ENCODE measurements at regions not wholly inside any gene's neighbourhood (a gene's known extent, or its start where the extent isn't known, plus 50 kb on each side); places are given as distances from the start of the nearest gene placed in this dataset.
A peak's percentile ranks its signal among the peaks of the same experiment; 100 is the strongest.

DNA sequence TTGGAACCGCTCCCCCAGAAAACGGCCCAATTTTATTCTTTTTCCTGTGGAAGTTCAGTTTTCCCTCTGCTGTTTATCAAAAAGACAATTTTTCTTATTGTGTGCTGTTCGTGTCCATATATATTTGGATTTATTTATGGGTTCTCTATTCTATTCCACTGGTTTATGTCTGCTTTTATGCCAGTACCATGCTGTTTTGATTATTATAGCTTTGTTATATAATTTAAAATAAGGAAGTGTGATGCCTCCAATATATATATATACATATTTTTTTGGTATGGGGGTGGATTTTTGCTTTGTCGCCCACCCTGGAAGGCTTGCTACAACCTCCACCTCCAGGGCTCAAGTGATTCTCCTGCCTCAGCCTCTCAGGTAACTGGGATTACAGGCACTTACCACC is 103.3 kb downstream of the TFAP2B start:
- Histone ChIP-seq H3K9me3 (no peaks in the 10 kb centered on the region), H3K4me3 (ENCODE audit: low read depth in 1 of 2, low read length in 1 of 2) (no peak overlapping the region), H3K27me3 (no peaks in the 10 kb centered on the region), H3K27ac (no peak overlapping the region), H3K4me1 (ENCODE audit: control insufficient read depth in 1 of 2, insufficient read depth in 1 of 2, low read depth in 1 of 2, low read length in 1 of 2) (peaks cover 14 to 24% of the 10 kb centered on the region in 2 experiments), H3K36me3 (no peaks in the 10 kb centered on the region)
- TF ChIP-seq, protein P1, sequence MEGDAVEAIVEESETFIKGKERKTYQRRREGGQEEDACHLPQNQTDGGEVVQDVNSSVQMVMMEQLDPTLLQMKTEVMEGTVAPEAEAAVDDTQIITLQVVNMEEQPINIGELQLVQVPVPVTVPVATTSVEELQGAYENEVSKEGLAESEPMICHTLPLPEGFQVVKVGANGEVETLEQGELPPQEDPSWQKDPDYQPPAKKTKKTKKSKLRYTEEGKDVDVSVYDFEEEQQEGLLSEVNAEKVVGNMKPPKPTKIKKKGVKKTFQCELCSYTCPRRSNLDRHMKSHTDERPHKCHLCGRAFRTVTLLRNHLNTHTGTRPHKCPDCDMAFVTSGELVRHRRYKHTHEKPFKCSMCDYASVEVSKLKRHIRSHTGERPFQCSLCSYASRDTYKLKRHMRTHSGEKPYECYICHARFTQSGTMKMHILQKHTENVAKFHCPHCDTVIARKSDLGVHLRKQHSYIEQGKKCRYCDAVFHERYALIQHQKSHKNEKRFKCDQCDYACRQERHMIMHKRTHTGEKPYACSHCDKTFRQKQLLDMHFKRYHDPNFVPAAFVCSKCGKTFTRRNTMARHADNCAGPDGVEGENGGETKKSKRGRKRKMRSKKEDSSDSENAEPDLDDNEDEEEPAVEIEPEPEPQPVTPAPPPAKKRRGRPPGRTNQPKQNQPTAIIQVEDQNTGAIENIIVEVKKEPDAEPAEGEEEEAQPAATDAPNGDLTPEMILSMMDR (IDR thresholded peaks at IDR 0.05), result no peak

DNA sequence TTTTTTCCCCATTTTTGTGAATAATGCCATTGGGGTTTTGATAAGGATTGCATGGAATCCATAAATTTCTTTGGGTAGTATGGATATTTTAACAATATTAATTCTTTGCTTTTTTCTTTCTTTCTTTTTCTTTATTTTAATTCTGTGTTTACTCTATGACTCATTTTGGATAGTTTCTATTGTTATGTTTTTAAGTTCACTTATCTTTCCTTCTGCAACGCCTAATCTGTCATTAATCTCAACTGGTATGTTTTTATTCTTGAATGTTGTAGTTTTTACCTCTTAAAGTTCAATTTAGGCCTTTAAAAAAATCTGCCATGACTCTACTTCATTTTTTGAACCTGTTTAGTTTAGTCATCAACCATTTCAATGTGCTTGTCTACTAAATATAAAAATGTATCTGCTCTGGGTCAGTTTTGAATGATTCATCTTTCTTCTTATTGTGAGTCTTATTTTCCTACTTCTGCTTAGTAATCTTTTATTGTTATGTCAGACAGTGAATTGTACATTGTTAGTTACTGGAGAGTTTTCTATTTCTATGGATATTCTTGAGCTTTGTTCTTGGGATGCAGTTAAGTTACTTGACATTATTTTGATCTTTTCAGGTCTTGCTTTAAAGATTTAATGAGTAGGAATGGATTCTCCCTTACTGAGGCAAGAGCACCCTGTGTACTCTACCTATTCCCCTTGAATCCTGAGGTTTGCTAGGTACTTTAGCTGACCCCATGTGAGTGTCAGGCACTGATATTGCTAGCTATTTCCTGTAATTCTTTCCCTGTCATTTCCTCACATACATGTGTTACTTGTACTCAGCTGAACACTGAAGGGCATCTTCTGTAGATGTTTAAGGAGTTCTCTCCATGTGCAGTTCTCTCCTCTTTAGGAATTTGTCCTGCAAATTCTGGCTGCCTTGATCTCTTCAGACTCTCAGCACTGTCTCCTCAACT is 104.2 kb downstream of the TFAP2B start:
- Histone ChIP-seq H3K4me3 (ENCODE audit: low read depth in 1 of 2, low read length in 1 of 2) (no peak overlapping the region), H3K4me1 (ENCODE audit: control insufficient read depth in 1 of 2, insufficient read depth in 1 of 2, low read depth in 1 of 2, low read length in 1 of 2) (peaks cover 14 to 24% of the 10 kb centered on the region in 2 experiments), H3K9me3 (no peaks in the 10 kb centered on the region), H3K27me3 (no peaks in the 10 kb centered on the region), H3K27ac (peak overlapping the region; percentile 77), H3K36me3 (no peaks in the 10 kb centered on the region)
- TF ChIP-seq, protein P1 (IDR thresholded peaks at IDR 0.05), result no peak

DNA sequence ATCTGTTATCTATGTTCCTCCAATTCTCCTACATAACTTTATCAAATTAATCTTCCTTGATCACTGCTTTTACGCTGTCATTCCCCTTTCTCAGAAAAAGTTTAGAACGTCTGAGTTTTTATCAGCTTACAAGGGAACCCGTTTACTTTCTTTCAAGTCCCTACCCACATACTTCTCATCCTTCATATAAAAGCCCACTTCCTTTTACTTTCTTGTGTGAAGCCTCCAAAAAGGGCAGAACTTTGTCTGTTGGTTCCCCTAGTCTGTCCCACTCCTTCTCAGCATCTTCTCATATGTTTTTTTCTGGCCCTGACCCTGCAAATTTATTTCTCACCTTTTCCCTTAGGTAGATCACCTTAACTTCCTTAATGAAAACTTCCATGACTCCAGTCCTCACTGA is 106.1 kb downstream of the TFAP2B start:
- peaks cover 14 to 24% of the 10 kb centered on the region in 2 experiments for H3K4me1 ChIP-seq (ENCODE audit: control insufficient read depth in 1 of 2, insufficient read depth in 1 of 2, low read depth in 1 of 2, low read length in 1 of 2)
- TF ChIP-seq, protein P1 (IDR thresholded peaks at IDR 0.05), result no peak
- no peaks in the 10 kb centered on the region for H3K27me3 ChIP-seq
- H3K9me3 ChIP-seq, result no peaks in the 10 kb centered on the region
- no peak overlapping the region for H3K4me3 ChIP-seq (ENCODE audit: low read depth in 1 of 2, low read length in 1 of 2)
- H3K36me3 ChIP-seq, result no peaks in the 10 kb centered on the region
- no peak overlapping the region for H3K27ac ChIP-seq

DNA sequence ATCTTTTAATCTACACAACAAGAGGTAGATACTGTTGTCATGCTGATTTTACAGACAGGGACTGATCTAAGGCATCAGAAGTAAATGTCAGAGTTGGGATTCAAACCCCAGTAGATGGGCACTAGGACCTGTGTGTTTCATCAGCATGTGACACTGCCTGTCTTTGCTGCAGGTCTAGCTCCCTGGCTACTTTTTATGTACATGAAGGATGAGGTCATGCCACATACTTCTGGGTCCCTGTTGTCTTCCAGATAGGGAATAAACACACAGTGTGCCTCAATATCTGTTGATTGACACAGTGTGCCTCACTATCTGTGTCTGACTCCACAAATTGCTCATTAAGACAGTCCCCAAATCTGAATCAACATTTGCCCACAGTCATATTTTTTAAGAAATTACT is 106.9 kb downstream of the TFAP2B start:
- H3K9me3 ChIP-seq, result no peaks in the 10 kb centered on the region
- TF ChIP-seq, protein P1 (IDR thresholded peaks at IDR 0.05), result no peak
- H3K27me3 ChIP-seq, result no peaks in the 10 kb centered on the region
- H3K27ac ChIP-seq, result no peak overlapping the region
- H3K4me3 ChIP-seq (ENCODE audit: low read depth in 1 of 2, low read length in 1 of 2), result no peak overlapping the region
- peaks cover 14 to 24% of the 10 kb centered on the region in 2 experiments for H3K4me1 ChIP-seq (ENCODE audit: control insufficient read depth in 1 of 2, insufficient read depth in 1 of 2, low read depth in 1 of 2, low read length in 1 of 2)
- H3K36me3 ChIP-seq, result no peaks in the 10 kb centered on the region

- H3K27me3 ChIP-seq, result no peaks in the 10 kb centered on the region
- TF ChIP-seq, protein P1 (IDR thresholded peaks at IDR 0.05), result no peak
- no peak overlapping the region for H3K27ac ChIP-seq
- H3K9me3 ChIP-seq, result no peaks in the 10 kb centered on the region
- peaks cover 14 to 24% of the 10 kb centered on the region in 2 experiments for H3K4me1 ChIP-seq (ENCODE audit: control insufficient read depth in 1 of 2, insufficient read depth in 1 of 2, low read depth in 1 of 2, low read length in 1 of 2)
- no peaks in the 10 kb centered on the region for H3K36me3 ChIP-seq
- no peak overlapping the region for H3K4me3 ChIP-seq (ENCODE audit: low read depth in 1 of 2, low read length in 1 of 2)
Observed at GRCh38 chr6:50925981-50926380, 107.3 kb downstream of the TFAP2B start.

All from neutrophil (primary cell).